ENCODE measurements at regions not wholly inside any gene's neighbourhood (a gene's known extent, or its start where the extent isn't known, plus 50 kb on each side); places are given as distances from the start of the nearest gene placed in this dataset.

GRCh38 chr6:130604841-130605399 is 222.3 kb upstream of the SMLR1 start:
- Histone ChIP-seq H3K9me3 (replicated peaks in 1 of 3) (no peaks in the 10 kb centered on the region), H3K4me3 (no peak overlapping the region), H3K36me3 (replicated peaks in 1 of 2) (no peaks in the 10 kb centered on the region), H3K27ac (peak overlapping the region in 3 of 5 donors; percentile 50 to 69 (median 61)), H3K4me1 (replicated peaks in 1 of 2) (peaks cover 11 to 32% of the 10 kb centered on the region in 2 donors), H3K27me3 (no peaks in the 10 kb centered on the region)
- TF ChIP-seq, protein P1, sequence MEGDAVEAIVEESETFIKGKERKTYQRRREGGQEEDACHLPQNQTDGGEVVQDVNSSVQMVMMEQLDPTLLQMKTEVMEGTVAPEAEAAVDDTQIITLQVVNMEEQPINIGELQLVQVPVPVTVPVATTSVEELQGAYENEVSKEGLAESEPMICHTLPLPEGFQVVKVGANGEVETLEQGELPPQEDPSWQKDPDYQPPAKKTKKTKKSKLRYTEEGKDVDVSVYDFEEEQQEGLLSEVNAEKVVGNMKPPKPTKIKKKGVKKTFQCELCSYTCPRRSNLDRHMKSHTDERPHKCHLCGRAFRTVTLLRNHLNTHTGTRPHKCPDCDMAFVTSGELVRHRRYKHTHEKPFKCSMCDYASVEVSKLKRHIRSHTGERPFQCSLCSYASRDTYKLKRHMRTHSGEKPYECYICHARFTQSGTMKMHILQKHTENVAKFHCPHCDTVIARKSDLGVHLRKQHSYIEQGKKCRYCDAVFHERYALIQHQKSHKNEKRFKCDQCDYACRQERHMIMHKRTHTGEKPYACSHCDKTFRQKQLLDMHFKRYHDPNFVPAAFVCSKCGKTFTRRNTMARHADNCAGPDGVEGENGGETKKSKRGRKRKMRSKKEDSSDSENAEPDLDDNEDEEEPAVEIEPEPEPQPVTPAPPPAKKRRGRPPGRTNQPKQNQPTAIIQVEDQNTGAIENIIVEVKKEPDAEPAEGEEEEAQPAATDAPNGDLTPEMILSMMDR (IDR thresholded peaks at IDR 0.05), result no peak
- TF ChIP-seq POLR2A (IDR thresholded peaks at IDR 0.05), result no peak
- intact Hi-C loops (cut with DNase I), result no loop called here
- DNase-seq, result peak in 5 of 7 donors; percentile 22 to 58 (median 25)
- WGBS, 4 donors, result 24 to 33% (median 29%) methylated on average over 2 of the region's 2 CpGs

DNA sequence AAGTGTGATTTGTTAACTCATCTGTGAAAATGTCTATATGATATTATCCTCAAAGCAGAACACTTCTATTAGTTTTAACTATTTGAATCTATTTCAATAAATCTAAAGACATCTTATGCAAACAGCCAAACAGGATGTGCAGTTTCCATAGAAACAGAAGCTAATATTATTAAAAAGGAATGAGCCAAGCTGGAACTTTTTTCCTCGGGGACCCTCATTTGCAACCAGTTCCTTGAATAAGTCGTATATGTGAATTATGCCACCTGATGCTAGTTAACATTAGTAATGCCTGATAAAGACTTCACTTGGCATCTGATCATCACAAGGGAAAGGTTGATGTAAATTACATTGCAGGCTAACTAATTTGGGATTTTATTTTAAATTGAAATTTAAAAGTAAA is 216.9 kb upstream of the SMLR1 start:
- TF ChIP-seq POLR2A (IDR thresholded peaks at IDR 0.05), result no peak
- TF ChIP-seq, protein P1 (IDR thresholded peaks at IDR 0.05), result no peak
- no peaks in the 10 kb centered on the region for H3K27me3 ChIP-seq
- WGBS, 4 donors, result 57 to 77% (median 66%) methylated on average over 2 of the region's 2 CpGs
- no peak overlapping the region for H3K27ac ChIP-seq
- intact Hi-C loops (cut with DNase I), result no loop called here
- H3K4me3 ChIP-seq, result no peak overlapping the region
- no peaks in the 10 kb centered on the region for H3K9me3 ChIP-seq (replicated peaks in 1 of 3)
- peaks cover 0 to 15% of the 10 kb centered on the region in 2 donors for H3K4me1 ChIP-seq (replicated peaks in 1 of 2)
- no peaks in the 10 kb centered on the region for H3K36me3 ChIP-seq (replicated peaks in 1 of 2)
- DNase-seq, result no peak

GRCh38 chr6:130611366-130611765 is 215.8 kb upstream of the SMLR1 start:
- H3K27me3 ChIP-seq, result no peaks in the 10 kb centered on the region

DNA sequence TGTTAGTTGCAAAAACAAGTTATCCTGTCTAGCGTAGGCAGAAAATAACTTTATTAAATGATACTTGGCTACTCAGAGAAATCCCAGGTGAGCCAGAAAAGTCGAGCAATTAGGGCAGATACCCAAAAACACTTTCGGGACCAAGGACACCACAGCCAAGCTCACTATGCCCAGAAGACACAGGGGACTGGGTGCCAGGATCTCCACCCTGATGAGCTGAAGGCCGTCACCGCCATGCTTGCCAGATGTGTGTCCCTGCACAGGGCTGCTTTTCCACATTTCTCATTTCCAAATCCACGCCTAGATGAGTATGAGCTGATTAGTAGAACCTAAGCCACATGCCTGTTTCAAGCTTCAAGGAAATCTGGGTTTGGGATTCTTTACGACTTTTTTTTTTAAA is 214.0 kb upstream of the SMLR1 start:
- WGBS, 4 donors, result 55 to 63% (median 60%) methylated on average over 7 of the region's 7 CpGs
- TF ChIP-seq, protein P1 (IDR thresholded peaks at IDR 0.05), result no peak
- DNase-seq, result peak in 6 of 7 donors; percentile 37 to 63 (median 54)
- intact Hi-C loops (cut with DNase I), result no loop called here
- Histone ChIP-seq H3K36me3 (replicated peaks in 1 of 2) (no peaks in the 10 kb centered on the region), H3K9me3 (replicated peaks in 1 of 3) (no peaks in the 10 kb centered on the region), H3K27me3 (no peaks in the 10 kb centered on the region), H3K27ac (peak overlapping the region in 2 of 5 donors; percentile 36 to 41), H3K4me1 (replicated peaks in 1 of 2) (peaks cover 0 to 13% of the 10 kb centered on the region in 2 donors), H3K4me3 (no peak overlapping the region)

More at GRCh38 chr6:130611366-130611765, 215.8 kb upstream of the SMLR1 start:
- H3K4me3 ChIP-seq, result no peak overlapping the region
- intact Hi-C loops (cut with DNase I), result no loop called here
- no peak overlapping the region for H3K27ac ChIP-seq
- no peak for DNase-seq
- no peak for TF ChIP-seq POLR2A (IDR thresholded peaks at IDR 0.05)
- H3K36me3 ChIP-seq (replicated peaks in 1 of 2), result no peaks in the 10 kb centered on the region
- no peaks in the 10 kb centered on the region for H3K9me3 ChIP-seq (replicated peaks in 1 of 3)
- H3K4me1 ChIP-seq (replicated peaks in 1 of 2), result peaks cover 0 to 13% of the 10 kb centered on the region in 2 donors
- 58 to 77% (median 67%) methylated on average over 7 of the region's 7 CpGs for WGBS, 4 donors

GRCh38 chr6:130615816-130616215 is 211.4 kb upstream of the SMLR1 start:
- Histone ChIP-seq H3K4me1 (replicated peaks in 1 of 2) (peaks cover 3 to 22% of the 10 kb centered on the region in 2 donors), H3K27ac (no peak overlapping the region), H3K27me3 (no peaks in the 10 kb centered on the region), H3K4me3 (no peak overlapping the region), H3K9me3 (replicated peaks in 1 of 3) (no peaks in the 10 kb centered on the region), H3K36me3 (replicated peaks in 1 of 2) (no peaks in the 10 kb centered on the region)
- no peak for DNase-seq
- intact Hi-C loops (cut with DNase I), result no loop called here
- WGBS, 4 donors, result 91 to 100% (median 94%) methylated on average over 1 of the region's 1 CpG
- TF ChIP-seq, protein P1 (IDR thresholded peaks at IDR 0.05), result no peak
- TF ChIP-seq POLR2A (IDR thresholded peaks at IDR 0.05), result no peak
